Epithelial cell of prostate (primary cell): ENCODE measurements at regions not wholly inside any gene's neighbourhood (a gene's known extent, or its start where the extent isn't known, plus 50 kb on each side); places are given as distances from the start of the nearest gene placed in this dataset.
A peak's percentile ranks its signal among the peaks of the same experiment; 100 is the strongest.

Experiments used
- DNase-seq: peaks from one replicate; pipeline ENCODE4 v3.0.0-alpha.2; 2011; ENCODE audit warnings: low read depth, low spot score
- H3K27ac ChIP-seq: fragments of 450-650 bp; 2 replicates; pipeline ENCODE4 v1.5.1; 2017; ENCODE audit warnings: mild to moderate bottlenecking

DNA sequence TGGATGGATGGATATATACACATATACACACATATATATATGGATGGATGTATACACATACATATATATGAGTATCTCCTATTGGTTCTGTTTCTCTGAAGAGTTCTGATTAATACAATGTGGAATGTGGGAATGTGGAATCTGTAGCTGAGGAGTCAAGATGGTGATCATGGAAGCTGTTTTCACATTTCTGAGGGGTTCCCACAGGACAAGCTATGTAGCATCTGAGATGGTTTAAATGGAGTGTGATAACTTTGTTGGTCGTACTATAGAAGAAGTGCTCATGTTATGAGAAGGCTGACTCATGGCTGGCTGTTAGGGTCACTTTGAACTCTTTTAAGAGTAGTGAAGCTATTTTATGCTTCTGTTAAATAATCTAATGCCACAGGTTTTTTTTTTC is 279.7 kb downstream of the MEIS1 start:
- no peak for DNase-seq
- no peak overlapping the region for H3K27ac ChIP-seq

DNA sequence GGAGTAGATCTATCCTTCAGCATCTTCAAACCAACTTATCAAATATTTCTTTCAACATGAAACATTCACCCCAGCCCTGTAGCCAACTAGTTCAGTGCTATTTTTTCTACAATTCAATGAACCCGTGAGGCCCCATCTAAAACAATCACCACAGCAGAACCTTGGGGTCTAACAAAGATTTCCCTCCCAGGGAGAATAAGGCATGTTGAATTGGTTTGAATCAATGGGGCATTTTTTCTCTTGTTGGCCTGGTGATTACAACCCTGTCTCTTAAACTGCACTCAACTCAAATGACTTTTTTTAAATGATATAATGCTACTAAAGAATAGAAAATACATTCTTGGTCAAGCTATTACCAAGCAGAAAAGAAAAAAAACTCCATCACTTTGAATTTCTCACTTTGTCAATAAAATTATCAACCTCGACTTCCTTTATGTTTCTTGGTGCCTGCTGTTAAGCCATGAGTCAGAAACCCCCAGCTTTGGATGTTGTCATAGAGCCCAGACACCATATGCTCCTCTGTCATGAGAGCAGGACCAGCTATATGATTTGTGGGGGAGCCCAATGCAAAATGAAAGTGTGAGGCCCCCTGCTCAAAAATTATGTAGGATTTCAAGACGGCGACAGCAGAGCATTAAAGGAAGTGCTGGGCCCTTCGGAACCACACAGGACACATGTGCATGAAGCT is 282.4 kb downstream of the MEIS1 start:
- no peak overlapping the region for H3K27ac ChIP-seq
- no peak for DNase-seq

GRCh38 chr2:66717973-66718372 is 283.0 kb downstream of the MEIS1 start:
- H3K27ac ChIP-seq = no peak overlapping the region
- DNase-seq = no peak

DNA sequence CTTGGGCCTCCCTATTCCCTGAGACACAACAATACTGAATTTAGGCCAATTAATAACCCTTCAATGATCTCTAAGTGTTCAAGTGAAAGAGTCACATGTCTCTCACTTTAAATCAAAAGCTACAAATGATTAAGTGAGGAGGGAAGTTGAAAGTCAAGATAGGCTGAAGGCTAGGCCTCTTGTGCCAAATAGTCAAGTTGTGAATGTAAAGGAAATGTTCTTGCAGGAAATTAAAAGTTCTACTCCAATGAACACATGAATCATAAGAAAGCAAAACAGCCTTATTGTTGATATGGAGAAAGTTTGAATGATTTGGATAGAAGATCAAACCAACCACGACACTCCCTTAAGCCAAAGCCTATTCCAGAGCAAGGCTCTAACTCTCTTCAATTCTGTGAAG is 286.9 kb downstream of the MEIS1 start:
- DNase-seq = no peak

DNA sequence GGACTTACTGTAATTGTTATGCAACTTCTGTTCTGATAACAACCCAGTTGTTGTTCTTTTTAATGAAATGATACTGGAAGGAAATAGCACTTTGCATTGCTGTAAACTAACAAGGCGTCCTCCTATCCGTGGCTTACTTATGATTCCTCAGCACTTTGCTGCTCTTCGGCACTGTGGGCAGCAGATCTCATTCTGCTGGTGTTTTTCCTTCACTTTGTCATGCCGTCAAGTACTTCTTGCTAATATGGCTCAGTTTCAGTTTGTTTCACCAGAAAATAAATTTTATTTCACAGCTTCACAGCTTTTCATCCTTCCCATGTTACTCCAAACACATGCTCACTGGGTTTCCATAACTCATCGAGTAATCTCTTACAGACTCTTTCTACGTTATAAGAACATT is 289.3 kb downstream of the MEIS1 start:
- DNase-seq = no peak
- H3K27ac ChIP-seq = no peak overlapping the region

More for the DNA sequence above, 286.9 kb downstream of the MEIS1 start:
- no peak overlapping the region for H3K27ac ChIP-seq

DNA sequence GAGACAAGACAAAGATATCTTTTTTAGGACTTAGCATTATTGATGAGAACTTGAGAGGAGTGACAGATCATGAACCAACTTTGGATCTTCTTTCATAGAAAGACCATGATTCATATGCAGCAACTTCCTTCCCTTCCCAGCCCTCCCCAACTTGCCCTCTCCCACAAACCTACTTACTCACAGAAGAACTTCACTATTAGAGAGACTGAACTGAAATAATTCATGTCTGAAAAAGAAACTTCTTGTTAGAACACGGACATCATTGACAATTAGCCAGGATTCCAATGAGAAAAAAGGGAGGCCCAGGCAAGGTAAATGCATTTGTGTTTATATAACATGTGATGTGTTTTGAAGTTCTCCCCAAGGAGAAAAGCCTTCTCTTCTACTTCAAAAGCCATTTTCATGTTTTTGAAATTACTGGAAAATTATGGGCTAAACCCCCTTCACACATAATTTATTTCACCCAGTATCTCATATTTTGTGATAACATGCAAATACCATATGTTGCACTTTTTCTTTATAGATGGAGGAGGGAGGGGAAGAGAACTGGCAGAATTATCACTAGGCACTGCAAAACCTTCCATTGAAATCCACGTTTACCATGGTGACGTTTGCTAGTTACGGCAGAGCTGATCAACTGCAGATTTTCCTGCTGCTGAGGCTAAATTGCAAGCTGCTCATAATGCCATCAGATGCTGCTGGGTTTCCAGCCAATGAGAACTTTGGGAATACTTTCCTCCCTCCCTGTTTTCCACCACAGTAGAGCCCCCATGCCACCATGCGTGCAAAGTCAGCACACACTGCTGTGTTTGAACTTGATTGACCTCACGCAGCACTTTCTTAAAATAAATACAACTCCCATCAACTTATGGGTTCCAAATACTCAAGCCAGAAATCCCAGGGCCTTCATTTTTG is 294.7 kb downstream of the MEIS1 start:
- no peak overlapping the region for H3K27ac ChIP-seq
- peak; percentile 8 for DNase-seq

- DNase-seq = no peak
- no peak overlapping the region for H3K27ac ChIP-seq
These were observed 295.5 kb downstream of the MEIS1 start for GRCh38 chr2:66730441-66730840.

GRCh38 chr2:66733364-66733999 is 298.6 kb downstream of the MEIS1 start:
- no peak overlapping the region for H3K27ac ChIP-seq
- DNase-seq = no peak

- H3K27ac ChIP-seq = no peak overlapping the region
These were observed 314.0 kb downstream of the MEIS1 start for GRCh38 chr2:66748939-66749338.

DNA sequence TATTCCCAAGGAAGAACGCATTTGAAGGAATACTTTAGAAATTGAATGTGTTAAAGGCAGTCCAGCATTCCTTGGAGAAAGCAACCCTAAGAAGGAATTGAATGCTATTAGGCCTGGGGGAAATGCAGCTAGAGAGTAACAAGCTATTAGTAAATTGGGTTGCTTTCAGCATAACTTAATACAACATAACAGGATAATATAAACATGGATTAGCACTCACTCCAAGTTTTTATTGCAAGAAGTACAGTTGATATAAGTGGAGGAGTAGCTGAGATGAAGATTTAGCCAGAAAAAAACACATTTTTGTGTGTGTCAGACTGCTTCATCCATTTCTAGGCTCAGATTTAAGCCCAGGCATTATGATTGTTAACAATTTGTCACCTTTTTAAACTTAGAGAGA is 314.6 kb downstream of the MEIS1 start:
- no peak overlapping the region for H3K27ac ChIP-seq
- no peak for DNase-seq

More at GRCh38 chr2:66748939-66749338, 314.0 kb downstream of the MEIS1 start:
- no peak for DNase-seq

GRCh38 chr2:66753257-66753656 is 318.3 kb downstream of the MEIS1 start:
- H3K27ac ChIP-seq = no peak overlapping the region
- no peak for DNase-seq

- DNase-seq = no peak
- H3K27ac ChIP-seq = no peak overlapping the region
These were observed 318.7 kb downstream of the MEIS1 start for GRCh38 chr2:66753660-66754059.

GRCh38 chr2:66755974-66756373 is 321.0 kb downstream of the MEIS1 start:
- no peak for DNase-seq
- H3K27ac ChIP-seq = no peak overlapping the region

DNA sequence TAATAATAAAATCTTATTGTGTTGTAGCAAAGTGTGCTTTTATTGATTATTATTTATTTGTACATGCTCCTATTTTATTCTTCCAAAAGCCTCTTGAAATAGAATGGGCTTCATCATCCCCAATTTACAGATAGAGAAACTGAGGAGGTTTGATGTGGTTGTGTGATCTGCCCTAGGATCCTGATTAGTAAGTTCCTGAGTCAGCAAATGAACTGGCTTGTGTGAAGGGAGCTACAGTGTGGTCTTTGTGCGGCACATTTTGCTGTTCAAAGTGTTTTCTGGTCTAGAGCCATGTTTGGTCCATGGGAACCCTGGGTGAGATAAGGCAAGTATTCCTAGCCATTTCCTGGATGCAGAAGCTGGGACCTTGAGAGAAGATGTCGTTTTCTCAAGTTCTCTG is 326.9 kb downstream of the MEIS1 start:
- no peak overlapping the region for H3K27ac ChIP-seq
- DNase-seq = no peak

DNA sequence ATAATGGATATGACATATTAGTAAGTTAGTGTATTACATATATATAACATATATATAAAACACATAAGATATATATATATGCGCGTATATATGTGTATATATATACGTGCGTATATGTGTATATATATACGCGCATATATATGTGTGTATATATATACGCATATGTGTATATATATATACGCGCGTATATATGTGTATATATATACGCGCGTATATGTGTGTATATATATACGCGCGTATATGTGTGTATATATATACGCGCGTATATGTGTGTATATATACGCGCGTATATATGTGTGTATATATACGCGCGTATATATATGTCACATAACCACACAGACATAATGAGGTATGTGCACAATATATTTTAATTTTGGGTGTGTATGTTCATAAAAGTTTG is 327.8 kb downstream of the MEIS1 start:
- DNase-seq = no peak
- no peak overlapping the region for H3K27ac ChIP-seq

DNA sequence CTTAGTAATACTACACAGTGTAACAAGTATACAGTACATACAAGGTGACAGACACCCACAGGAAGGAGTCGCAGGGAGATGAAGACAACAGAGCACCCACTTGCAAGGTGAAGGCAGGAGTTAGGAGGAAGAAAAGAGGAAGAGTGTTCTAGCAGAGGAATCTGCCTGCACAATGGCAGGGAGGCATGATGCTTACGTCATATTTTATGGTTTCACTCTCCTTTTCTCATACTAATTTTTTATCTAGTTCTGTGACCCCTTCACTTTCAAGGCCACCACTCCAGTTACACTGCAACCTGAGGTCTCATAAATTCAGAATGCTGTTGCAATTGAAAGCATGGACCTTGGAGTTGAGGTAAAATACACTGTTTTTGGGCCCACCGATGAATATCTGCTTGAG is 331.7 kb downstream of the MEIS1 start:
- DNase-seq = no peak

GRCh38 chr2:66771359-66771976 is 336.5 kb downstream of the MEIS1 start:
- DNase-seq = no peak
- no peak overlapping the region for H3K27ac ChIP-seq

More for the DNA sequence above, 331.7 kb downstream of the MEIS1 start:
- no peak overlapping the region for H3K27ac ChIP-seq

DNA sequence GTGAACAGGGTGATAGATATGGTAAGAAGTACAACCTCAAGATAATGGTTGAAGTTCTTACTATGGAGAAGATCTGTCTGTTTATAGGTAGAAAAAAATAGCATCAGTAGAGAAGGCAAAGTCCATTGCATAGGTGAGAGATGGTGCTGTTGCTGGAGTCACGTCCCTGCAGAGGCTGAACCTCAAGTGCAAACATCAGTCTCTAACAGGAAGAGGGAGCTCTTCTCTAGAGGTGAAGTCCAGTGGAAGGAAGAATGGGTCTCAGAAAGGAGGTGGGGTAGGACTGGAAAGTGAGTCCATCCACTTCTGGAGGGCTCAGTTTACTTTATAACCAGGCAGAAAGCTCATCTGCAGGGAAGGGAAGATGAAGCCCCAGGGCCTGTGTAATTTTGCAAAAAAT is 337.7 kb downstream of the MEIS1 start:
- no peak for DNase-seq

DNA sequence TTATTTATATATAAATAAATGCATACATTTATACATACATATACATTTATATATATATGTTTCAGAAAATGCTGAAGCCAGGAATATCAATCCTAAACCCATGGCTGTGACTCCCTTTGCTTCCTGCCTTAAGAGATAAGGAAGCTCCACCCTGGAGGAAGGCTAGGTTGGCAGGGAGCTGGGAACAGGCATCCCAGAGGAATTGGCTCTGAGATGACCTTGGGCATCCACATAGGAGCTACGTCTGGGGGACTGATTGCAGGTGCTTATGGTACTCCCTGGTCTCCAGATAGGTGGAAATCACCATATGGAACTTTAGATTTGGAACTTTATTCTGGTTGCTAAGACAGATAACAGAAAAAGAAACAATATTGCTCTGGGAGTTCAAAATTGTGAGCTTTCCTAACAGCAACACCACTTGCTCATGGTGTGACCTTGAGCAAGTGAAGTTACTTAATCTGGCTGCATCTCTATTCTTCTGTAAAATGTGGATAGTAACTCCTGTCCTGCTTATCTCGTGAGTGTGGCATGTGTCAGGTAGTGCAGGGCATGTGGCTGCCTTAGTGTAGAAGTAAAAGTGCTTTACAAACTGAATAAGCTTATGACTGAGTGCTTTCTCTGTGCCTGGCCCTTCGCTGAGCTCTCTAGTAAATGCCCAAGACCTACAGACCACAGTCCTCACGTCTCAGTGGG is 341.0 kb downstream of the MEIS1 start:
- no peak overlapping the region for H3K27ac ChIP-seq
- no peak for DNase-seq

More for the DNA sequence above, 337.7 kb downstream of the MEIS1 start:
- no peak overlapping the region for H3K27ac ChIP-seq

- peak; percentile 48 for DNase-seq
- H3K27ac ChIP-seq = no peak overlapping the region
These were observed 346.9 kb downstream of the MEIS1 start for GRCh38 chr2:66781804-66782203.
